GM18868 (cell line): ENCODE measurements at regions not wholly inside any gene's neighbourhood (a gene's known extent, or its start where the extent isn't known, plus 50 kb on each side); places are given as distances from the start of the nearest gene placed in this dataset.

ENCODE experiments used
- ATAC-seq: cut with Tn5 transposase; IDR thresholded peaks from one replicate; pipeline ENCODE4 v1.9.1; 2021; ENCODE audit warnings: mild to moderate bottlenecking, moderate library complexity; ENCODE audit not compliant: unreplicated experiment

DNA sequence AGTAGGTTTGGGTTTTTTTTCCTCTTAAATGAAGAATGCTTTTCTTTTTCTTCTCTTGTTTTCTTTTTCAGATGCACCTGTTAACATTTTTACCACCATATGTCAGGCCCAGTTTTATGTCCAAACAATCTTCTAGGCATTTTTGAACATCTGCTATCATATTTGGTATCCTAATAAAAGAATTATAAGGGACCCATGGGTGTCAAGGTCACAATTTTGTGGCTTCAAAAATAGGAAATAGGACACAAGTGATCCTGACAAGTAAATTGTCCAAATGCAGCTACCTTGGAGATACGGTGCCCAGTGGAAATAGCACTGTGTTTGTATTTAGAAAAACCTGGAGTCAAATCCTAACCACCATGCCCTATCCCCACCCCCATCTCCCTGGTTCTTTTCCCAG lies 270.3 kb downstream of the MZT1 start:
- no peak for ATAC-seq

DNA sequence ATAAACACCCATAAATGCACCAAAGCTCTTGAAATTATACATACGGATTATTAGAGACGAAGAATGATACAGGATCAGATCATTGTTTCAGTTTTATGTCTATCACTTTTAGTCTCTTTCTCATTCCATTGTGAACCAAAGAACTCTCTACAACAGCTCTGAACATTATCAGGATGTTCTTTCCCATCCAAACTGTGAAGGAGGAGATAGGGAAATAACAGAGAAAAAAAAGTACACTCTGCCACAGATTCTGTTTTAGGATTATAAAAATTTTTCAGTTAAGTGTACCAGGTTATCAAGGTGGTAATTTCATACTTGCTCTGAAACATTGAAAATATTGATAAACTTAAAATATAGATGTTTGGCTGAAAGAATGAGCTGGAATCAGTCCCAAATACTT lies 270.9 kb downstream of the MZT1 start:
- no peak for ATAC-seq

DNA sequence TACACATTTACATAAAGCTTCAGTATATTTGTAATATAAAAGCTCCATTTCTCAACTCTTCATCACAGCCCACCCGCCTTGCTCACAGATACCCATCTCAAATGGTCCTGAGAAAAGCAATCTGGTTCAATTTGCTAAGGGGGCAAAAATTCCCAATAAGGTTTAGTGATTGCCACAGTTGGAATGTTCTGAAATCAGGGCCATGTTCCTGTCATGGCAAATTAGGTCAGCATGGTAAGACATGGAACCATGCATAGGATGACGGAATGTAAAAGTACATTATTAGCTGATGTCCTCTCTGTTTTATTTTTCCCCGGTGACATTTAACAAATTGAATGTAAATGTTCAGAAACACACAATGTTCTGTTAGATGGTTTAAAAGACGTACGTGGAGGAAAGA lies 274.3 kb downstream of the MZT1 start:
- ATAC-seq: no peak

DNA sequence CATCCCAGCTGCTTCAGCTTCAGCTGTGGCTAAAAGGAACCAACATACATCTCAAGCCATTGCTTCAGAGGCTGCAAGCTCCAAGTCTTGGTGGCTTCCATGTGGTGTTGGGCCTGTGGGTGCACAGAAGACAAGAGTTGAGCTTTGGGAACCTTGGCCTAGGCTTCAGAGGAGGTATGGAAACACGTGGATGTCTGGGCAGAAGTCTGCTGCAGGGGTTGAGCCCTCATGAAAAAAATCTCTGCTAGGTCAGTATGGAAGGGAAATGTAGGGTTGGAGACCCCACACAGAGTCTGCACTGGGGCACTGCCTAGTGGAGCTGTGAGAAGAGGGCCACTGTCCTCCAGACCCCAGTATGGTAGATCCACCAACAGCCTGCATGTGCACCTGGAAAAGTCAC lies 279.3 kb downstream of the MZT1 start:
- no peak for ATAC-seq

DNA sequence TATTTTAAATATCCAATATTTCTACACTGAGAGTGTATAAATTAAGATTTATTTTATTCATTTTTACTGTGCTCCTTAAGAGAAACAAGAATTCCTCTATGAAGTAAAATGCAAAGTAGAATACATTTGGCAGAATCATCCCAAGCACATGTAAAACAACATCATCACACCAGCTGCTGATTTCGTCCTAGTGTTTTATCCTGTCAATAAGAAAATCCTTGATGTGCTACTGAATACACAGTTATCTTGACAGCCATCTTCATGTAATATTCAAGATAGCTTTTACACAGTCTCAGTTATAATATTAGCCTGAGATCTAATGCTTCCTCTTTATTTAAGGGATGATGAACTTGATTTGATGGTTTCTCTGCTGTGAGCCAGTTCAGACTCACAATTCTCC lies 282.4 kb downstream of the MZT1 start:
- ATAC-seq: no peak

DNA sequence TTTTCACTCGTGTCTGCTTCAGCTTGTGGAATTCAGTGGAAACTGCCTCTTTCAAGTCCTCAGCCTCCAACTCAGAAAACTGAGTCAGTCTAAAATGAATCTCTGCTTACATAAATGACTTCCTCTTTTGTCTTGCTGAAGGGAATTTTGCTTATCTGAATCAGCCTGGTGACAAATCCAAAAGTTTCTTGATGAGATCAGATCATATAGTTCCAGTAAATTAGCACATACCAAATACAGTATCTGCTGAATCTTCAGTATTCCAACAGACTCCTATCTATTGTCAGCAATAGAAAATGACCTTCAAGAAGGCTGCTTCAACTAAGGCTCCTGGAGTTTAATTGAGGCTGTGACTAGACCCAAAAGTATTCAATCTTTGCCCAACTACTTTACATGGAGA lies 290.0 kb downstream of the MZT1 start:
- no peak for ATAC-seq

DNA sequence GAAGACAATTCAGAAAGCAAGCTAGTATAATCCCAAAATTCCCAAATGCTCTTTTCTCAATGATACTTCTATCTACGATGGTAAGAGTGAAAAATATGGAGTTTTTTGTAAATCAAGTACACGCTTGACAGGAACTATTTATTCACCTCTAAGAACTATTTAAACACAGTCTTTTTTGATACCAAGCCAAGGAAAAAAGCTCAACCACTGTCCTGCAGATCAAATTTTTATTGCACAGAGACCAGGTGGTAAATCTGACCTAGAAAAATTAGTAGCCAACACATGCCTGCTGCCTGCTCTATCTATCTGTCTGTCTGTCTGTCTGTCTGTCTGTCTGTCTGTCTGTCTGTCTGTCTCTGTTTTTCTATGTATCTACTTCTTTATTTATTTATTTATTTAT lies 292.2 kb downstream of the MZT1 start:
- ATAC-seq: no peak

DNA sequence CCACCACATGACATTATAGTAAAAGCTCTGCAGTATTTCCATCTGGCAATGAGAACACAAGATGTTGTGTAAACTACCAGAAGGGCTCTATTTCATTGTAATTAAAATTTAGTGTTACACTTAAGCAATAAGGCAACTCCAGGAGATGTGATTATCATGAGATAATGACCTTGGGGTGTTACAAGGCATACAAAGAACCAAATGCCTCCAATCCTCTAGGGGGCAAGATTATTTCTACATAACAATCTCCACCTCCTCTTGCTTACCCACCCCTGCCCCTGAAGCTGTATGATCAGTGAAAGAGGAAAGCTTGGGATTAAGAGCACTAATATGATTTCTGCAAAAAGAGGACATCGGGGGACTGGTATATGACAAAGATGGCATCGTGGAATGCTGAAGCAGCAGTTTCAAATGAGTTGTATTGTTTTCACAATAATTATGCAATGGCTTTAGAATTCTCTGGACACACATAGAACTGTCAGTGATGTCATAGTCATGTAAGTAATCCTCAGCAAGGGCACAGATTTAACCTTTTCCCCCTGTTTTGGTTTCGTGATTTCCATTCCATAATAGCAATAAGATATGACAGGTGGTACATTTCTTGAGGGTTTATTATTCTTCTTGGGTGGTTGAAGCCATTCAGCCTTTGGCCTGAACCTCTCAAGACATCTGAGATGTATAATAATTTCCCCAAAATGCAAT lies 295.3 kb downstream of the MZT1 start:
- no peak for ATAC-seq

DNA sequence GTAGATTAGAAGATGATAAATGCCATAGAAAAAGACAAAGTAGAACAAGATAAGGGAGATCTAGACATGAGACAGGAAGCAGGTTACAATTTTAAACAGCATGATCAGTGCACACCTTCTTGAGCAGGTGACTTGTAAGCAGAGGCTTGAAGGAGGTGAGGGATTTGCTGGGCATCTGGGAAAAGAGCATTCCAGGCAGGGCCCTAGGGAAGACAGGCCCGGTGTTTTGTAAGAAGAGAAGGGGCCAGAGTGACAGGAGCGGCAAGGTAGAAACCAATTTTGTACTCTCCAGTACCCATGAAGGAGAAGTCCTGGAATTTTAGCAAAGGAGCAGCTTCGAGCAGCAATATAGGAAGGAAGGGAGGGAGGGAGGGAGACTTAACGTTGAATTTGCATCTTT lies 296.5 kb downstream of the MZT1 start:
- ATAC-seq: no peak

DNA sequence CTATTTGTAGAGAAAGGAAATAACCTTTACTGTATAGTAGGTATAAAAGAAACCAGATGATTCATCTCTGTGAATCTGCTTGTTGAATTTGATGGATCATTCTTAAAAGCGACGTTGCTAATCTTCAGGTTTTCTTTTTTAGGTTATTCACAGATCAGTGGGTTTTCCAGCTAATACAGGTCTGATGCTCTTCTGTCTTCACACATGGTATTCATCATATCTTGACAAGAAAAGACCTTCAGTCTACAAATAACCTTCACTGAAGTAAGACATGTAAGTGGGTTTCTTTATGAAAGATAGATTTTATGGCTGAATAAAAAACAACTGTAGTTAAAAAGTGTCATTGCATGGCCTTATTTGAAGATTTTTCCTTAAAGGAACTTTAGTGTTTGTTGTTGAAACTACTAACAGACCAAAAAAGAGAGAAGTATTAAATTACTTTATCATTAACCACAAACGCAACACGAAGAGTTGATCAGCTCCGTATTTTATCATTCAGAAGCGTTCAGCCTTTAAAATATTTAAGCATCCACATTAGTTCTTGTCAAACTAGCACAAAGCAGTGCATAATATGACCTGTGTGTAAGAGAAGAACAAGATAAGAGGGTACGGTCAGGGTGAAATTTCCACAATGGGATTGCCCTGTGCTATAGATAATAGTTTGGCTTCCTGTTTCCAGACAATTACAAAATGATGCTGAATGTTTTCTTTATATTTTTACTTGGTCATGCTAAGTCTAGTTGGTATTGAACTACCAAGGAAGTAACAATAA lies 299.5 kb downstream of the MZT1 start:
- no peak for ATAC-seq

DNA sequence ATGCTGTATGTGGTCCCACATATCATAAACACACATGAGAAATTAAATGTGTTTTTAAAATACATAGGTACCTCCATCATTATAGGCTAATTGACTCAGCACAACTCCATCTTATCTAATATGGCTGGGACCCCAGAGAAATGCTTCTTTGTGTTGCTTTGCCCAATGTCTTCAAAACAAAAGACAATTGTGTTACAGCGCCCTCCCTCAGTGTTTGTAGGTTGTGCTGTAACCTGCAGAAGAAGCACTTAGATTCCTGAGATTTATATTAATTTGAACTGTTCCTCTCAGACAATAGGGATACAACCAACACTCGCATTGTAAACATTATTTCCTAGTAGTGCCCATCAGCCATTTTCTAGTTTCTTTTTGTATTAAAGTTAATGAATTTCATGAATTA lies 303.4 kb downstream of the MZT1 start:
- ATAC-seq: no peak

DNA sequence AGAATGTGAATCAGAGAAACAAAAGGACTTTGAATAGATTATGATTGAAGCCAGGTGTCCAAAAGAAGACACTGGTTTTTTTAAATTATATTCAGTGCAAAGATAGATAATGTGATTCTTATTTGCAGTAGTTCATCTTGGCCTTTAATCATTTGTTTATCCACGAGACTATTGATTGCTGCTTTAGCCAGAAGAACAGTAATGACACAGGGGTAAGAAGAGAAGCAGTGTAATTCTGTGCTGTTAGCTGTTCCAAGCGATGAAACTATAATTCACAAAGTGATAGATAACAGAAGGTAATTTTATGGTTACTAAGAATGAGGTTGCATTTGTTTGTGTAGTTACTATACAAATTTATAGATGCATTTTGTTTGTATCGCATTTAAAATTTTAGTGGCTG lies 311.6 kb downstream of the MZT1 start:
- no peak for ATAC-seq

DNA sequence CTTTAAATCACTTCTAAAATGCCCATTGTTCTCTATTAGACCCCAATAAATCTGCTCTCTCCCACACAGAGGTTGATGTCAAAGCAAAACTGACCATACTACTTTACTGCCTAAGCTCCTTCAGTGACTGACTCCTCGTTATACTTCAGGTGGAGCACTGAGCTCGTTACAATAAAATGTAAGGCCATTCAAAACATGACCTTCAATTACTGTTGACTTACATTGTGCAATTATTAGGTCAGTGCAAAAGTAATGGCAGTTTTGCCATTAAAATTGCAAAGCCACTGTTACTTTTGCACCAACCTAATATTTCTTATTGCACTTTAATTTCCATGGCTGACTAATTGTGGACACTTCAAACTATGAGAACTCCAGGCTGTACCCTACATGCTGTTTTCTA lies 314.9 kb downstream of the MZT1 start:
- ATAC-seq: no peak

DNA sequence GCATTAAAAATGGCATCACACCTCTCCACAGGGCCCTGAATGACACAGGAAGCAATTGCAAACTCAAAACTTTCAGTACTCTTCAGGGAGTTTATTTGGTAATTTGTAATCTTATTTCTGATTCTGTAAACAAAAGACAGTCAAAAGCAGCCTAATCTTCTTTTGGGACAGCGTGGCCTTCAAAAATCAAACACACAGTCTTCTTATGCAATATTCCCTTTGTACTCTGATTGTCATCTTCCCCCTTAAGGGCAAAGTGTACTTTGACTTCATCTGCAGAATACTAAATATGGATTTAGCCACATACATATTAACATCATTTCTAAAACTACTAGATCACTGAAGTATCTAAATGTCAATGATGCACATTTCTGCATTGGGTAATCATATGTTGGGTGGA lies 322.0 kb downstream of the MZT1 start:
- no peak for ATAC-seq

DNA sequence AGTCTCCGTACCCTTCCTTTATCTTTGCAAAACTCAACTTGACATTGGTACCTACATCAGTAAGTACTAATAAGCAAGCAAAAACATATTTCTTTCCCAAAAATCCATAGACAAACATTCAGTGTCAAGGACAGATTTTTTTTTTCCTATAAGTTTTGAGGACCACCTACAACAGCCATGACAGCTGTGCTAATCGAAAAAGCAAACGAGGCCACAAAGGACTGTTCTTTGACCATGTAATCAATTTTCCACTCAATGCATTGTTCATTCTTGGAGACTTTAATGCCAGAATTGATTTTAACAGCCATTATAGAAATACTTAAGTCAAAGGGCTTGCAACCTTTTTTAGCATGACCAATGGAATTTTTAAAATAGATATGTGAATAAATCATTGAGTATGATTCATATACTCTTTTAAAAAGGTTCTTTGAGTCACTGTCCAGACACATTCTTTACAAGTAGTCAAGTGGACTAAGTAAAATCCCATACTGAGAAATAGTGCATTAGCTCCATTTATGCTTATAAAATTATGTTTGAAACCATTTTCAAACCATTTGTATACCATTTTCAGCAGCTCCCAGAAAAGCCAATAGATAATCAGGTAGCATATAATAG lies 323.9 kb downstream of the MZT1 start:
- ATAC-seq: no peak

DNA sequence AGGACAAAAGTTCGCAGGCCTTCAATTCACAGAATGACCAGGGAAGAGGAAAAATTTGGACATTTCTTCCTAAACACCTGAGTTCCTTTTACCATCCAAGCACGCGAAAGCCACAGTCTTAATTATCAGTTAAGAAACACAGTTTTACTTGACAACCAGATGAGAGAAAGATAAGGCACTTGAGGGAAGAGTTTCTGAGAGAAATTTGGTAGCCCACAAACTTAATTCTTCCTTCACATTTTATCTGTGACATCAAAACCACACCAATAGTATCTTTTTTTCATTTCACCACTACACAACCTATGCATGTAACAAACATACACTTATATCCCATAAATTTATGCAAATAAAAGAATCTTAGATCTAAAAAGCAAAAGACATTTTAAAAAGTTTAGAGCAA lies 326.6 kb downstream of the MZT1 start:
- no peak for ATAC-seq

DNA sequence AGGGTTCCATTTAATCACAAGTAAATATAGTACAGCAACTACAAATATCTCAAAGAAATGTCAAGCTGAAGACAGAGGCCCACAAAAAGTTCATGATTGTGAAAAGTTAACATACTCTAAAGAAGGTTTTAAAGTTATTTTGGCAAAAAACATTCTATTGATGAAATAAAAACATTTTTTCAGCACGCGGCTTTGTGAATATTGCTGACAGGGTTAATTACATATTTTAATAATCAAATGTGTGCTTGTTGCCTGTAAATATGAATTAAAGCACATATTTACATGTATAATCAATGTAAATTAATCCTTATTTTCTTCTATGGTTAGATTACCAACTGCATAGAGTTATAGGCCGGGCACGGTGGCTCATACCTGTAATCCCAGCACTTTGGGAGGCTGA lies 328.1 kb downstream of the MZT1 start:
- ATAC-seq: no peak

DNA sequence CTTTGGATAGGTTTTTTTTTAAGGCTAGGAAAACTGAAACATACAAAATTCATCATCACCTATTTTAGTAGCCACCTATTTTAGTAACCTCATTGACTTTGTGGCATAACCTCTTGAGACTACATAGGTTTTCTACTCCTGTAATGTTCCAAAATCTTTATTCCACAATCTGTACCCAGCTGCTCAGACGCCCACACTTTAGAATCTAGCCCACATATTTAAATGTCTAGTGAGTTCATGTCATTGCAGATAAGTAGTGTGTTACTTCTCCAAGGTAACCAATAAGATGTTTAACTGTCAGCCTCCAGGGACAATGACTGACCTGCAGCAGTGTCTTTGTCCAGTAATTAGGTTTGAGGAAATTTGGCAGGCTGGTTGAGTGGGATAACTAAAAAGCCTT lies 330.2 kb downstream of the MZT1 start:
- no peak for ATAC-seq

DNA sequence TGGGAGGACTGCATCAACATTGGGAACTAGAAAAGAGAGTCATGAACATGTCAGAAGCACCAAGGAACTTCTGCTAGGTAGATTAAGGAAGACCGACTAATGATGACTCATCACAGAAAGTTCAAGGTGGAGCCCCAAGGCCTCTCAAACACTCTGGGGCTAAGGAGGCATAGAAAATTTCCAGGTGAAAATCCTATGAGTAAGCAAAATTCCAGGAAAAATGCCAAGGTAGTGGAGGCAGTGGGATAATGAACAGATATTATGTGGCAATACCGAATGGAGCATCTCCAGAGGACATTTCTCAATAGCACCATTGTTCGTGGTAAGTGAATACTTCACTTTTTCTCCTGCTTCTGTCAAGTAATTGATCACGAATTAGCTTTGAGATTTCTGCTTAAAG lies 336.5 kb downstream of the MZT1 start:
- ATAC-seq: no peak

DNA sequence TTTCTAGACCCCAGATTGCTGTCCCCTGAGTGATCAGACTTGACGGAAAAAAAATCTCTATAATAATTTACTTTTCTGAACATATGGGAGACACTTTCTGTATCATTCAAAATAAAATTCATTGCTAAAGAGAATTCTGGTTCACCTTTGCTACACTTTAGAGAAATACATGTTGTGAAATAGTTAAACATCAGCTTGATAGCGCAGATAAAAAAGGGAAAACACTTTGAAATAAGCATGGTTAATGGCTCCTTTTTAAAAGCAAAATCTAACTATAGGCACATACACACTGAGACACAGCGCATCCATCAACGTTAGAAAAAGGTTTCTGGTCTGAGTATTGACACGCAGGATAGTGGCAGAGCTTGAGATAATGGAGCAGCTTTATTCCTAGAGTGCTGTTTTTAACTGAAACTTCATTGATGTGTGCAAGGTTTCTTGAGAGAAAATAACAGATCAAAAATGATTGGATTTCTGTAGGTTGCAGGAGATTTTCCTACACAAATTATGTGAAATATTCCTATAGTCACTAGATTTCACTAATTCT lies 341.2 kb downstream of the MZT1 start:
- no peak for ATAC-seq

DNA sequence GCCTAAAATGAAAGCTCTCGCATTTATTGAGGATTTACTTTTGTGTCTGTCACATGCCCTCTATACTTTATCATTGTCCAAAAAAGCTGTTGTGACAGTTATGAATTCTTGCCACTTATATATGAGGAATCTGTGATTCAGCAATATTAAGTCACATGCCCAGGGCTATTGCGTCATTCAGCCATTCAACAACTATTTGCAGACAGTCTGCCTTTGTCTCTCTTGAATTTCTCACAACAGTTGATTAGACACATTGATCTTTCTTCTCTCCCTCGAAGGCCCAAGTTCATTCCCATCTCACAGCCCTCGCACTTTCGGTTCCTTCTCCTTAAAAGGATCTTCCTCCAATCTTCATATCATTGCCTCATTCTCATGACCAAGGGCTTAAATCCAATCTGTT lies 342.6 kb downstream of the MZT1 start:
- no peak for ATAC-seq

DNA sequence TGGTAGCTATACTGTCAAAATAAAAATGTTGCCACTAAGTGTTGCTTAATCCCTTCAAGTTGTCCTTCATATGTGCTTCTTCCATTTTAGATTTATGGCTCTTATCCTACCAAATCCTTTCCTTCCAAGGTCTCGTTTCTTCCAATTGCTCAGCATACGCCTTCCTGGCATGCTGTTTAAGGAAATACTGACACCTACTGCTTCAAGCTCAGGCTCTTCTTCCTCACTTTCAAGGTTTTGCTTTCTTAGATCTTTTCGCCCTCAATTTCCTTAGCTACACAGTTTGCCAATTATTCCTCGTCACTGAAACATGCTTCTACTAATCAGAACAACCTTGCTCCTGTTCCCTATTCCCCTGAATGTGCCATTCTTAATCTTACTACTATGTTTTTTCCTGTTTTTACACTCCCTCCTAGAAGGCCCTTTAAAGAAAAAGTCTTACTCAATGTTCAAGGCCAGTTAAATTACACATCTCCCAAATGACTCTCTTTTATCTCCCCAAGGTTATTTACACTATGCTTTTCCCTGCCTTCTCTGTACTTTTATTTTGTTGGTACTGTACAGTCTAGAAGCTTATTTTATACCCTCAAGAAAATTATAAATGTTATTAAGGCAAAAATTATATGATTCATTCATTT lies 343.1 kb downstream of the MZT1 start:
- ATAC-seq: no peak
